ENCODE measurements at regions not wholly inside any gene's neighbourhood (a gene's known extent, or its start where the extent isn't known, plus 50 kb on each side); places are given as distances from the start of the nearest gene placed in this dataset.
A peak's percentile ranks its signal among the peaks of the same experiment; 100 is the strongest.
"Not testable (repeated sequence)": the region's sequence is repeated elsewhere in the genome, so short reads cannot be mapped to it uniquely, and the experiment has no call there.

- in situ Hi-C loops (cut with HindIII; ENCODE audit: low sequenced_read_pairs) = no loop called here
- DNase-seq (ENCODE audit: low read depth) = peak; percentile 22
- TF ChIP-seq CTCF (IDR thresholded peaks at IDR 0.05; ENCODE audit: low read depth, low read length, missing control alignments) = no peak
- H3K4me3 ChIP-seq (ENCODE audit: low read depth, low read length) = no peak overlapping the region
Observed at GRCh38 chr9:115691693-115692092, 461.9 kb upstream of the PAPPA start.

GRCh38 chr9:115692868-115693267, 460.7 kb upstream of the PAPPA start:
- in situ Hi-C loops (cut with HindIII; ENCODE audit: low sequenced_read_pairs); DNase-seq (ENCODE audit: low read depth): not testable (repeated sequence)

GRCh38 chr9:115694014-115694413, 459.6 kb upstream of the PAPPA start:
- no peak overlapping the region for H3K4me3 ChIP-seq (ENCODE audit: low read depth, low read length)
- DNase-seq (ENCODE audit: low read depth) = peak; percentile 90
- TF ChIP-seq CTCF (IDR thresholded peaks at IDR 0.05; ENCODE audit: low read depth, low read length, missing control alignments) = peak; percentile 44
- in situ Hi-C loops (cut with HindIII; ENCODE audit: low sequenced_read_pairs) = no loop called here

More at GRCh38 chr9:115692868-115693267, 460.7 kb upstream of the PAPPA start:
- H3K4me3 ChIP-seq (ENCODE audit: low read depth, low read length) = not testable (repeated sequence)

- H3K4me3 ChIP-seq (ENCODE audit: low read depth, low read length) = no peak overlapping the region
- no peak for TF ChIP-seq CTCF (IDR thresholded peaks at IDR 0.05; ENCODE audit: low read depth, low read length, missing control alignments)
- no peak for DNase-seq (ENCODE audit: low read depth)
- in situ Hi-C loops (cut with HindIII; ENCODE audit: low sequenced_read_pairs) = no loop called here
Observed at GRCh38 chr9:115694991-115695390, 458.6 kb upstream of the PAPPA start.

GRCh38 chr9:115712981-115713380, 440.6 kb upstream of the PAPPA start:
- no peak for TF ChIP-seq CTCF (IDR thresholded peaks at IDR 0.05; ENCODE audit: low read depth, low read length, missing control alignments)
- in situ Hi-C loops (cut with HindIII; ENCODE audit: low sequenced_read_pairs) = no loop called here
- no peak for DNase-seq (ENCODE audit: low read depth)
- H3K4me3 ChIP-seq (ENCODE audit: low read depth, low read length) = no peak overlapping the region

GRCh38 chr9:115715666-115716065, 437.9 kb upstream of the PAPPA start:
- TF ChIP-seq CTCF (IDR thresholded peaks at IDR 0.05; ENCODE audit: low read depth, low read length, missing control alignments) = no peak
- no peak for DNase-seq (ENCODE audit: low read depth)
- in situ Hi-C loops (cut with HindIII; ENCODE audit: low sequenced_read_pairs) = no loop called here
- H3K4me3 ChIP-seq (ENCODE audit: low read depth, low read length) = no peak overlapping the region

GRCh38 chr9:115717298-115717697, 436.3 kb upstream of the PAPPA start:
- no peak overlapping the region for H3K4me3 ChIP-seq (ENCODE audit: low read depth, low read length)
- in situ Hi-C loops (cut with HindIII; ENCODE audit: low sequenced_read_pairs) = no loop called here
- no peak for TF ChIP-seq CTCF (IDR thresholded peaks at IDR 0.05; ENCODE audit: low read depth, low read length, missing control alignments)
- DNase-seq (ENCODE audit: low read depth) = no peak

Data from astrocyte of the cerebellum (primary cell).